ENCODE measurements at regions not wholly inside any gene's neighbourhood (a gene's known extent, or its start where the extent isn't known, plus 50 kb on each side); places are given as distances from the start of the nearest gene placed in this dataset.

- no peak for DNase-seq
These were observed 626.6 kb downstream of the DSC3 start for GRCh38 chr18:30415903-30416302.

GRCh38 chr18:30409120-30409519 is 633.4 kb downstream of the DSC3 start:
- no peak for DNase-seq

GRCh38 chr18:30406728-30407127 is 635.8 kb downstream of the DSC3 start:
- DNase-seq: no peak

DNA sequence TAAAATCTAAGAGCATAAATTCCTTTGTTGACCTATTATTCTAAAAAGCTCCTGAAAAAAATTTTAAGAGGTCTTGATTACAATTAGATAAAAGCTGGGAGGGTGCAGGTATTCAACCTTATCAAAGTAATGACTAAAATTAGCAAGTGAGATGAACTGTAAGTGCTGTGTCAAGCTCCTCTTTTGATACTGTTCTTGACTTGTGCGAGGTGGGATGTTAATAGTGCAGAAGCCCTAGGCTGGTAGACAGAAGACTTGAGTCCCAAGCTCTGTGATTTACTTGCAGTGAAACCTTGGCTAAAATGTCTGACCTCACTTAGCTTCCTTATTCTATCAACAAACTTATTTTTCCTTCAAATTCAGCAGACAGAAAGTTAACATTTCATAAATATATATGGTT is 637.5 kb downstream of the DSC3 start:
- no peak for DNase-seq

GRCh38 chr18:30404422-30404821 is 638.1 kb downstream of the DSC3 start:
- no peak for DNase-seq

DNA sequence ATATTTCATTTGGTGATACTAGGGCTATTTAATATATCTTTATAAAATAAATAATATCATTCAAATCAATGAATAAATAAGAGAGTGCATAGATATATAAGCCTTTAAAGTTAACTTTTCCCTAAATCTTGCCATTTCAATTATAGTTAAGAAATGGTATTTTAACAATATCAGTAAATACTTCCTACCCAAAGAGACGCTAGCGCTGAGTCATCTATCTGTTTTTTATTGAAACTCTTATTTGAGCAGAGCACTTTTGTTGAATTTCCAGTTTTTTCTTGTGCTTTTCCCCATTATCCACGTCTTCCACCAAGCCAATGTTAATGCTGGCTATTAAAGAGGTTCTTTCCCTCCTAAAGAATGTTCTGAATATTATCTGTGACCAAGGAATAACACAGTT is 639.3 kb downstream of the DSC3 start:
- no peak for DNase-seq

DNA sequence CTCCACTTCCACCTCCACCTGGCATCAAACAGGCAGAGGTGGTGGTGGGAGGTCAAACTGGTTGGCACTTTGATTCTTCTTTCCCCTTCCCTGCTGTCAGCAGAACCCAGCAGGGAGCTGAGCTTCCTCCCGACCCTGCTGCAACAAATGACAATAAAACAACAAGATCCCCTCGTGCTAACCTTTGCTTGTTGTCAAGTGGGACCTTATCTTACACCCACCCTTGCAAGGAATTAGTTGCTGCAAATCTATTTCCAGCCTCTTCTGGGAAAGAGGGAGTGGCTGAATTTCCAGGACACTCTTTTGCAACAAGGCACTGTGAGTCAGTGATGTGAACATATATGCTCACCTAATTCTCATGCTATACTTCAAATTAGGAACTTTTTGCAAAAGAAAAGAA is 655.1 kb downstream of the DSC3 start:
- DNase-seq: no peak

DNA sequence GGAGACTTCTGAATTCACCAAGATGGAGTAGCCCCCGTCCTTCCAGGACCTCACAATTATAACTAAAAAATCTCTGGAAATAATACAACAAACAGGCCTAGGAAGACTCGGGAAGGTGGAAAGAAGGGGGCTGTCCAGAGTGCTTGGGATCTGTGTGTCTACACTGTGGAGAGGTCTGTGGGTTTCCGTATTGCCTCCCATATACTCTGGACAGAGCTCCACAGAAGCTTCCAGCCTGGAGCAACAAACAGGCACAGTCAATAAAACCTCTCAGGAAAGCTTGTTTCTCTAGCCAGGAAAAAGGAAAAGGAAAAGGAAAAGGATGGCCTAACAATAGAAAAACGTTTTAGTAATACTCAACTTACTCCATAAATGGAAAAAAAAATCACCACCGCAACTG is 655.9 kb downstream of the DSC3 start:
- DNase-seq: no peak

- no peak for DNase-seq
These were observed 656.9 kb downstream of the DSC3 start for GRCh38 chr18:30385684-30386083.

DNA sequence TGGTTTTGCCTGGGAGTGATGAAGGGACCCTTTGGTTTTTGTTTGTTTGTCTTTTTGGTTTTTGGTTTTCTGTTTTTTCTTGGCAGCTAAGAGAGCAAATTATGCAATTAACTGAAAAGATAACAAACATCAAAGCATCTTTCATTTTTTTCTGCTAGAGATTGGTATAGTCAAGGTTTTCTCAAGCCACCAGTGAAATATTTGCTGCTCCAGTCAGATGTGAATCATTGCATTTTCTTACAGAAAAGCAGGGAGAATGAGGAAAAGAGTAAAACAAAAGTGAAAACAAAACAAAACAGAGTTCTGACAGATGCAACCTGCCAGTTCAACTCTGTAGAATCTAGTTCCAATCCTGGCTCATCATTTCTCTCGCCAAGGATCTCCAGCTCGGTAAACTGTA is 660.7 kb downstream of the DSC3 start:
- no peak for DNase-seq

DNA sequence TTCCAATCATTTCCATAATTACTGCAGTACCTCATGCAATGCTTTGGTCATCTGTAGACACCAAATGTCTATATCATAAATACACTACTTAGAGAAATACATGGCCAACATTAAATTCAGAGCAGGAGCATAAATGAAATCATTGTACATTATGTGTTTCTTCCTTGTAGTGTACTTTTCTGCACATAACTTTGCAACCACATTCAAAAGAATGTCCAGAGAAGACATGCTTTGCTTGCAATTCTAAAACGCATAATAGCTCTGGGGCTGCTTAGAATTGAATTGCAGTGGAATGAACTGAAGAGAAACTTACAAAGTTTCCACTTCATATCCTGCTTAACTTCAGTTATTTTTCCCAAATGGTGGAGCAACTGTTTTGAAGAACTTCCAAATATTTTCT is 664.4 kb downstream of the DSC3 start:
- no peak for DNase-seq

- DNase-seq: peak in 1 of 2 experiments; percentile 2
These were observed 666.0 kb downstream of the DSC3 start for GRCh38 chr18:30376515-30376914.

DNA sequence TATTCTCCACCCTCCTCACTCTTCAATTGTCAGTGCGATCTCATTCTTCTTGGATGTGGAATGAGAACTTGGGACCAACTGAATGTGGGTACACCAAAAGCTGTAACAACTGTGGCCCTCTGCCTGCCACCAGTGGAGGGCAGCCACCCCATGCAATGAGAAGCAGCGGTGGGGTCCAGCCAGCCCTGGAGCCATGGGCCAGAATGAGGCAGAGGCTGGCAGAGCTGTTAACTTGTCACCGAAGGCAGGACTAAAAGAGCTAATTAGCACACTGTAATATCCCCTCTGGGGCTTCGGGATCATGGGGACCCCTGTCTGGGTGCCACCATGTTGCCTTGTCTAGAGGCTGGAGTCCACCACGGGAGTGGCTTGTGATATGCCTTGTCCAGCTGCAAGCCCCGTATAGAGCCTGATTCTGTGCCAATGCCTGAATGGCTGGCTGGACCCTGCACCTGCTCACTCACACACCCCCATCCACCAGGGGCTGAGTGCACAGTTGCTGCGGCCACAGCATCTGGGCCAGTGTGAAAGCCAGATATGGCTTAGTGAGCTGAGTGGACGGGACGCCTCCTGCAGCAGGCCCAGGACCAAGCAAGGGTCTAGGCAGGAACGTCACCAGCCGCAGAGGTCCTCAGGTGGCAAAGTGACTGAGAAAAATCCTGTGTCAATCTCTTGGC is 680.5 kb downstream of the DSC3 start:
- no peak for DNase-seq

DNA sequence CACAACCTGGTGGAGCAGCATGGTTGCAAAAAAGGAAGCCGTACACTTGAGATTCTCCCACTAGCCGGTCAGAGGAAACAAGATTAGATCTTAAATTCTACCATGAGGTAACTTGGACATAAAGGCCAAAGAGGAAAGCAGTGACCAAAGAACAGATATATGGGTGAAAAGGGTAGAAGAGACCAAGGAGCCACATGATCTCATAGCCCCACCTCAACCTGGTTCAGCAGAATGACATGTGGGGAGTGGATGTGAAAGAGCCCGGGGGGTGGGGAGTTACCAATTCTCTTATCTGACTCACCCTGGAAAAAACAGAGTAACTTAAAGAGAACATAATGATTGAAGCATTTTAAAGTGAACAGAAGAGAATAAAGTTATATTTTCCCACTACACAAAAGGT is 683.0 kb downstream of the DSC3 start:
- no peak for DNase-seq

- no peak for DNase-seq
These were observed 684.0 kb downstream of the DSC3 start for GRCh38 chr18:30358555-30358954.

- no peak for DNase-seq
These were observed 689.9 kb downstream of the DSC3 start for GRCh38 chr18:30352551-30353168.

DNA sequence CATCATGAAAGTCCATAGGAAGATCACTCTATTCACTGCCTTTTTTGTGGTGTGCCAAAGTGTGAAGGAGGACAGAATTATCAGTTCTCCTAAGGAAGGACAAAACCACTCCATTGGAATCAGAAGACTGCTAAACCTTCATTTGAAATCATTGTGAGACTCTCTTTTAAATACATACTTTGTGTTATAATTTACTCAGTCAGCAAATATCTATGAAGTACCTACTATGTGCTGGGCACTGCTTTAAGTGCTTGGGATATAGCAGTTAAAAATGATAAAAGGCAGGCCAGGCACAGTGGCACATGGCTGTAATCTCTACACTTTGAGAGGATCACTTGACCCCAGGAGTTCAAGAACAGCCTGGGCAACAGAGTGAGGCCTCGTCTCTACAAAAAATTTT is 692.3 kb downstream of the DSC3 start:
- DNase-seq: no peak

- no peak for DNase-seq
These were observed 699.5 kb downstream of the DSC3 start for GRCh38 chr18:30343090-30343489.

DNA sequence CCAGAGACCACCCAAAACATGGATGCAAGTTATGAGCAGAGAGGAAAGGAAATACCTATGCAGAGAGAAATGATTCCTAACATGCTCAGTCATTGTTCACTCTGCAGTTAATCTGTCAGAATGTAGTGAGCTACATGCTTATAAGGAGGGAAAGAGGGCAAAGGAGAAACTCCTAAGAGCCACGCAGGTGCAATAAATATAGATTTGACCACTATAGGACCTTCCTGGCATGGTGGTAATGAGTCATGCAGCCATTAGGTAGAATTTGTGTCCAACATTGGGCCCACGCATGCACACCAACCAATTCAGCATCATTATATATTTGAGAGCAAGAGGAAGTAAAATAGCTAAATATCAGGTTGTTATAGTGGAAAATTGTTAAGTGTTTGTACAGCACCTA is 699.9 kb downstream of the DSC3 start:
- no peak for DNase-seq

- no peak for DNase-seq
These were observed 707.8 kb downstream of the DSC3 start for GRCh38 chr18:30334781-30335180.

DNA sequence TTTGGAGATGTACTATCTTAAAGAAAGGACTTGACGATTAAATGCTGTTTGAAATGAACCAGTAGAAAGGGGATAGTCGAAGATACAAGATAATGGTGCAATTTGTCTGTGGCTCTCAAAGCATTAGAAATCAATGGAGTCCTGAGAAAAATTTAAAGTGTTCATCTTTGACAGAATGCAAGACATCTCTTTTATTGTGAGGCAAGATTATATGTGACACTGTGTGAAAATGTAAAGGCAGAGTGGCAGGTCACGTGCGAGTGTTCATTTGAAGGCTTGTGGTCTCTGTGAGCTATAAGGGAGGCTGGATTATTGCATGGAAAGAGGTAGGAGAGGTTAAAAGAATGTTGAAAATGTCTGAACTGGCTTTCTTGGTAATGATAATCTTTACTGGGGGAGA is 709.2 kb downstream of the DSC3 start:
- no peak for DNase-seq

- peak in 1 of 2 experiments; percentile 29 for DNase-seq
These were observed 713.7 kb downstream of the DSC3 start for GRCh38 chr18:30328839-30329238.

DNA sequence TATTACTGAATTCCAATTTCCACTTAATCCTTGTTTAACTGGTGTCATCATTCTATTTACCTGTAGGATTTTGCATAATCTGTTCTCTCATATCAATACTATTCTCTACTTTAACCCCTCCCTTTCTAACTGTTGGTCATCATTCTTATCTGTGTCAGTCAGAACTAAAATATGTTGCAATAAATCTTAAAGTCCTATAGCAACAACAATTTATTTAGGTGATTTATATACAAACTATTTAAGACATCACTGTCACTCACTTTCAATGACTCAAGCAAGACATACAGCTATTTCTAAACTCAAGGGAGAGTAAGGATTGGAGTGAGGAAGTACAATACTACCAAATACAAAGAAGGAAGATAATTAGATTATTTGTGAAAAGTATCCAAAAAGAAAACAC is 740.4 kb downstream of the DSC3 start:
- DNase-seq: no peak

DNA sequence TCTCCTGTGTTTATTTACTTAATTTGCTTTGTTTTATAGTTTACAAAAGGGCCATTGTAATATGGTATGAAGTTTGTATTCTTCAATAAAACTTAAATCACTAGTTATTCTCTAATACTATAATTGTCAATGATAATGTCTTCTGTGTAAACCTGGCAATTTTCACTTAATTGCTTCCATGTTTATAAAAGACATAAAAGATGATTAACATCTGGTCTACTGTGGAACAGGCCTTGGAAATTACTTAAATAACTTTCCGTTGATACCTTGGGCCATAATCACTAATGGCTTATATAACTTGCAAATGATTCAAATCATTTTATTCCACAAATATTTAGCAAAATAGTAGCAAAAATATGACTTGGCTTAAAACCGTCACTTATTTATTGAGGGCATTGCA is 743.8 kb downstream of the DSC3 start:
- no peak for DNase-seq
